Gastrocnemius medialis (tissue), 4 donors: ENCODE measurements at regions not wholly inside any gene's neighbourhood (a gene's known extent, or its start where the extent isn't known, plus 50 kb on each side); places are given as distances from the start of the nearest gene placed in this dataset.

ENCODE experiments used
- POLR2A ChIP-seq, 2 donors: fragments of 450-650 bp; IDR thresholded peaks; one replicate each; pipeline ENCODE4 v1.6.1; 2017; ENCODE audit warnings: antibody characterized with exemption in 2 of 2, mild to moderate bottlenecking in 2 of 2, moderate library complexity in 2 of 2
- TF ChIP-seq, protein P1 (sequence below), 5 experiments: fragments of 450-650 bp in 3 of 5; fragments of 200-600 bp in 2 of 5; sonication (generic) in 2 of 5; IDR thresholded peaks in 4 of 5; conservative IDR thresholded peaks in 1 of 5; 1 replicate in 4 of 5; 2 replicates in 1 of 5; pipeline ENCODE4 v1.5.1; 2016 to 2019; ENCODE audit warnings: antibody characterized with exemption in 5 of 5, mild to moderate bottlenecking in 3 of 5, moderate library complexity in 3 of 5

DNA sequence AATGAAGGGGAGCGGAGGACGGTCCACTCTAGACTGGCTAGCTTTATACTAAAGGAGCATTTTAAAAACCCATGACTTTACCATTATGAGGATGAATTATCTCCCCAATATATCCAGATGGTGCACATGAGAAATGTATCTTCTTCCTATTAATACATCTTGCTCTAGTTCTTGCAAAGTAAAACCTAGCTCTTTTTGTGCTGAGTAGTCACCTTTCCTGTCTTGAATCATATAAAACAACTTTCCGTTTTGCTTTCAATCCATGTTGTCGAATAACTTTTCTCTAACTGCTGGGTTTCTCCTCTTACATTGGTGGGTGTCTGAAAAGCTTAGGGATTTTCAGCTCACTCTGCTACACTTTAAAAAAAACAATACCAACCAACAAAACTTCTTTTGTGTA, 96.3 kb upstream of the TAC1 start:
- TF ChIP-seq, protein P1, sequence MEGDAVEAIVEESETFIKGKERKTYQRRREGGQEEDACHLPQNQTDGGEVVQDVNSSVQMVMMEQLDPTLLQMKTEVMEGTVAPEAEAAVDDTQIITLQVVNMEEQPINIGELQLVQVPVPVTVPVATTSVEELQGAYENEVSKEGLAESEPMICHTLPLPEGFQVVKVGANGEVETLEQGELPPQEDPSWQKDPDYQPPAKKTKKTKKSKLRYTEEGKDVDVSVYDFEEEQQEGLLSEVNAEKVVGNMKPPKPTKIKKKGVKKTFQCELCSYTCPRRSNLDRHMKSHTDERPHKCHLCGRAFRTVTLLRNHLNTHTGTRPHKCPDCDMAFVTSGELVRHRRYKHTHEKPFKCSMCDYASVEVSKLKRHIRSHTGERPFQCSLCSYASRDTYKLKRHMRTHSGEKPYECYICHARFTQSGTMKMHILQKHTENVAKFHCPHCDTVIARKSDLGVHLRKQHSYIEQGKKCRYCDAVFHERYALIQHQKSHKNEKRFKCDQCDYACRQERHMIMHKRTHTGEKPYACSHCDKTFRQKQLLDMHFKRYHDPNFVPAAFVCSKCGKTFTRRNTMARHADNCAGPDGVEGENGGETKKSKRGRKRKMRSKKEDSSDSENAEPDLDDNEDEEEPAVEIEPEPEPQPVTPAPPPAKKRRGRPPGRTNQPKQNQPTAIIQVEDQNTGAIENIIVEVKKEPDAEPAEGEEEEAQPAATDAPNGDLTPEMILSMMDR (IDR thresholded peaks at IDR 0.05 in 4 of 5, conservative IDR thresholded peaks at IDR 0.05 in 1 of 5), result no peak
- TF ChIP-seq POLR2A (IDR thresholded peaks at IDR 0.05), result no peak
